Pons (tissue), 1 donor: ENCODE measurements at regions not wholly inside any gene's neighbourhood (a gene's known extent, or its start where the extent isn't known, plus 50 kb on each side); places are given as distances from the start of the nearest gene placed in this dataset.
A peak's percentile ranks its signal among the peaks of the same experiment; 100 is the strongest.

ENCODE experiments used
- DNase-seq: peaks from one replicate; pipeline ENCODE4 v3.0.0-alpha.2; 2016; ENCODE audit warnings: low spot score

DNA sequence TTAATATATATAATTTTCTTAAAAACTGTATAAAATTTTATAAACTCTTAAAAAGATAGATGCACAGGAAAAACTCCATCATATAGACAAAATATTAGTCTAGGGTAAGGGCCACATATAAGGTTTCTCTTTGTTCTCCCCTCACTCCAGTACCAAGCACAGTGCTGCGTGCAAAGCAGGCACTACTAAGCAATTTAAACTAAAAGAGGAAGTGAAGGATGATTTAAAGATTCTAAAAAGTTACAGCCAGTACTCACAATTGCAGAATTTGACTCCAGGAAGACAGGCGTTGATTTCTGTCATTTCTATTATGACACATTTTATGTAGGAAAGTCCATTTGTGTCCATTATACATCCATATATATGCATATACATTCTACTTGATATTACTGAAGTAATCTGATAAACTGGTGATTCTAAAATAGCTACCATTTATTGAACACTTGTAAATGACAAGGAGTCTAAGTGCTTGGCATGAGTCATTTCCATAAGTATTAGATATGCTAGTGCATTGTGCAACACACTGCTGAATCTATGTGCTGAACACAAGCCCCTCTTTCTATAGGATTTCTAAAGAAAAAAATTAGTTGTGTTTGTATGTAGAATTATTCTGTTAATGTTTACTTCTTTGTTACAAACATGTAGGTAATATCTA is 785.5 kb upstream of the ARRDC4 start:
- no peak for DNase-seq

- no peak for DNase-seq
These were observed 783.3 kb upstream of the ARRDC4 start for GRCh38 chr15:97177151-97177577.

DNA sequence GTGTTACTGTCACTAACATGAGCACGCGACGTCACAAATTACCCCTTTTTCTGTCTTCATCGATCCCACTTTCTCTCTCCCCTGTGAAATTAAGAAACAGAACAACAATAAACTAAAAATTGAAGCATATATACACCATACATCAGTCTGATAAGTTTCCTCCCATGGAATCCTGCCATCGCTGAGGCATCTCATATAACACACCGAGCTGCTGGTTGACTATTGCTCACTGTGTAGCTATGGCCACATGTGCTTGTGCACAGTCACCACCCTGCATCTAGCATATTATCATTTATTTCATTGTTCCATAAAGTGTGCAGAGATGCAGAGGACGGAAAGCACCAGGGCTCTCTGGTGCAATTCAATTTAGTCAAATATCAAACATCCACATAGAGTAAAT is 777.9 kb upstream of the ARRDC4 start:
- DNase-seq, result no peak

DNA sequence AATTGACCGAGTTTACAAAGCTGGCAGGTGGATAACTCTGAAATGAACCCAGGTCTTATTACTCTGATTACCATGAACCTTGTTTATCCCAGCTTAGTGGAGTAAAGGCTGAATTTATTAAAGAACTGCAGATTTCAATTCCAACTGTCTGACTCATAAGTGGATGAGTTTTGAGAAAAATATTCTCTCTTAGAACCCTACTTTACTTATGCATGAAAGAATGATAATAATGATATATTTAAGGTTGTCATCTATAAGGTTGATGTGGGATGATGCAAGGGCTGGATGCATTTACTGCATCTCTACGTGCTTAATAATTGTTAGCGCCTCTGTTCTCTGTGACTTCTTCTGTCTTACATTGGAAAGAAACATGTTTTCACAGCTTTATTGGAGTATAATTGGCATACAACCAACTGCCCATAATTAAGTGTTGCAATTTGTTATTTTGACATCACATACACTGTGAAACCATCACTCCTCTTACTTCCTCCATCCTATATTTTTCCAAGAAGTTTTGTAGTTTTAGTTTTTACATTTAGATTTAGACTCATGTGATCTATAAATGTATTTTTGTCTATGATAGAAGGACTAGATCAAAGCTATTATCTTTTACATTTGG is 771.2 kb upstream of the ARRDC4 start:
- no peak for DNase-seq

DNA sequence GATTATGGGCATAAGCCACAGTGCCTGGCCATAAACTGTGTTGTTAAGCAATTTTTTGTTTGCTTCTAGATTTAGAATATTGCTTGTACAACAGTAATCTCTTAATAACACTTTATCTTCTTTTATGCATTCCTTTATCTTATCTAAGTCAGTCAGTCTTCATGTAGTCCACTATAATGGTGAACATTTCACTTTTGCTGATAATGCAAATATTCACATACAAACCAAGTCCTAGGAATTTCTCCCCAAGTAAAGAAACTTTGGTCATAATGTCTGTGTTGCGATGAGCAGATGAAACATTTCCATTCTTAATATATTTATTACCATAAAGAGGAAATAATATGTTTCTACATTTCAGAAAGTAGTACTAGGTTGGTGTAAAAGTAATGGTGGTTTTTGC is 765.8 kb upstream of the ARRDC4 start:
- no peak for DNase-seq

GRCh38 chr15:97196048-97197014 is 764.2 kb upstream of the ARRDC4 start:
- DNase-seq, result no peak

GRCh38 chr15:97199393-97200051 is 761.0 kb upstream of the ARRDC4 start:
- no peak for DNase-seq

- no peak for DNase-seq
These were observed 760.3 kb upstream of the ARRDC4 start for GRCh38 chr15:97200161-97200560.

DNA sequence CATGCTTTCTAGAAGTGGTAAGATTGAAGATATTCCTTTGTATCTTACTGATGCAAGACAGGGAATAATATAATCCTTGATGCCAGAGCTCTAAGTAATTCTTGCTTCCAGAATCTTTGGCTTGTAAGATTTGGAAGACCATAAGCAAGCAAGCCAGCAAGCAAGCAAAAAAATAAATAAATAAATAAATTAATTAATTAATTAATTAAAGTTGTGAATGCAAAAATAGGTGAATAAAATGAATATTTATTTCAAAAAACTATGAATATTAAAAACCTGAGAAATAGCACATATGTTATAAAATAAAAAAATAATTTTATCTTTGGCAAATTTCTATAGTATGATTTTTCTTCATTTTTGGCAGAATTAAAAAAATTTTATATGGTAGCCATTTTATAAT is 750.2 kb upstream of the ARRDC4 start:
- no peak for DNase-seq

GRCh38 chr15:97215629-97216028 is 744.9 kb upstream of the ARRDC4 start:
- DNase-seq, result no peak

GRCh38 chr15:97224191-97224641 is 736.3 kb upstream of the ARRDC4 start:
- no peak for DNase-seq

GRCh38 chr15:97234851-97235610 is 725.5 kb upstream of the ARRDC4 start:
- DNase-seq, result peak; percentile 42

- DNase-seq, result no peak
These were observed 724.9 kb upstream of the ARRDC4 start for GRCh38 chr15:97235611-97235985.

DNA sequence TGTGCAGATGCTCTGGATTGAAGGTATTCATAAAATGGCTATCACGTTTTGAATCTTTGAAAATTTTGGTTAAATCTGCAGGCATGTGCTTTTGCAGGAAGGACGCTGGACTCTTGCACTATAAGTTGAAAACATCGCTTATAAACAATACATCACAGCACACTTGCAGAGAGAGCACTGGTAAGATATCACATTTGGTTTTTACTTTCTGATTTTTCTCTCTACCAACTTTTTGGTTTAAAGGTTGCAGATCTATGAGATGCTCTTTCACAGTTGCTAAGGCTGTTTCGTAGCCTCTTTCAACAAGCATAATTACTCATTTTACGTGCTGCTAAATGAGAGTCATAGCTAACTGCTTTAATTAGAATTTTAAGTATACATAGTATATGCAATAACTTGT is 724.4 kb upstream of the ARRDC4 start:
- no peak for DNase-seq

DNA sequence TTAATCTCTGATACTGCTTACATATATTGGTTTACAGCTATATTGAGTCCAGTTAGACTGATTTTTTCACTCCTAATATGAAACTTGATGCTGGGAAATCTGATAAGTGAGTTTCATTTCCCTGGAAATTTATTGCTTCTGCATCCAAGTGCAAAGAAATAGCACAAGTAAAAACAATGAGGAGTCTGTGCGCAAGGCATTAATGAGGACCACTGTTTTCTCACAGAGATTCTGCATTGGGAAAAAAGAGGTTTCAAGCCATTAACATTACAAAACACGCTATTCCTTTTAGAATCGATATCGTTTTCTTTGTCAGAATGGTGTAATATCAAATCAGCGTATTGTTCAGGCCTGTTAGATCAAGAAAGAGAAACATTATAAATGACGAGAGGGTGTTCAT is 723.3 kb upstream of the ARRDC4 start:
- no peak for DNase-seq

GRCh38 chr15:97248376-97248775 is 712.1 kb upstream of the ARRDC4 start:
- DNase-seq, result no peak

- DNase-seq, result no peak
These were observed 700.6 kb upstream of the ARRDC4 start for GRCh38 chr15:97259943-97260342.

DNA sequence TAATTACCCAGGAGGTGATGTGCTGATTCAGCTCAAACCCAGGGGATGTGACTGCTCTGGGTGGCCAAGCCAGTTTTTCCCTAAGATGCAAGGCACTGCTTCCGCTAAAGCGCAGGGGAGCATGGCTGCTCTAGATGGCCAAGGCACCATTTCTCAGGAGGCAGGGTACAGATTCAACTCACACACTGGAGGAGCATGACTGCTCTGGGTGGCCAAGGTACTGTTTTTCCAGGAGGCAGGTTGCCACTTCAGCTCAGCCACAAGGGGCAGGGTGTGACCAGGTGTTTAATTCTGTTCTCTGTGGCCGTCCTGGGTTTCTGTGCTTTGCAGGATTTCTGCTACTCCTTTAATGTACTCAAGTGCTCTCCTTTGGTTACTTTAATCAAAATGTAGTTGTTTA is 659.3 kb upstream of the ARRDC4 start:
- DNase-seq, result no peak

DNA sequence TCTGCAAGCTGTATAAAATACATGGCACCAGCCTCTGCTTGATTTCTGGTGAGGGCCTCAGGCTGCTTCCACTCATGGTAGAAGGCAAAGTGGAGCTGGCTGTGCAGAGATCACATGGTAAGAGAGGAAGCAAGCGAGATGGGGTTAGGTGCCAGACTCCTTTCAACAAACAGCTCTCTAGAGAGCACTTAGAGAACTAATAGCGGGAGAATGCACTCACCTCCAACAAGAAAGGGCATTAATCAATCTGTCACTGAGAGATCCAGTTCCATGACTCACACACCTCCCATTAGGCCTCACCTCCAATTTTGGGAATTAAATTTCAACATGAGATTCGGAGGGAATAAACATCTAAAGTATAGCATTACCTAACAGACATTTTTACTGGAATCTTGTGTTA is 644.1 kb upstream of the ARRDC4 start:
- no peak for DNase-seq

DNA sequence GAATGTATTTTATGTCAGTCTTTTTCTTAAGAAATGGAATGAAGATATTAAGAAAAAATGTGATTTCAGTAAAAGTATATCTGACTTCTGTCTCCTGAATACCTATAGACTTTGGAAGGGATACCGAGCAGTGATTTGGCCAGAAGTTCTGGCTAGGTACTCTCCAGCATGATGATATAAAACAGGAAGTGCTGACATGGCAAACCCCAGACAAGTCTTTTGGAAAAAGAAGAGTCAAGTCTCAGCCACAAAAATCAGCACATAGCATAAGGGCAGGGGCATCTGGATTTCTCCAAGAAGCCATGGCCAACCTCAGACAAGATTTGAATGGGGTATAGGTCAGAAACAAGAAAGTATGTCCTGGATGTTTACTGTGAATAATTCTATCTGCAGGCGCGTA is 643.3 kb upstream of the ARRDC4 start:
- DNase-seq, result no peak

DNA sequence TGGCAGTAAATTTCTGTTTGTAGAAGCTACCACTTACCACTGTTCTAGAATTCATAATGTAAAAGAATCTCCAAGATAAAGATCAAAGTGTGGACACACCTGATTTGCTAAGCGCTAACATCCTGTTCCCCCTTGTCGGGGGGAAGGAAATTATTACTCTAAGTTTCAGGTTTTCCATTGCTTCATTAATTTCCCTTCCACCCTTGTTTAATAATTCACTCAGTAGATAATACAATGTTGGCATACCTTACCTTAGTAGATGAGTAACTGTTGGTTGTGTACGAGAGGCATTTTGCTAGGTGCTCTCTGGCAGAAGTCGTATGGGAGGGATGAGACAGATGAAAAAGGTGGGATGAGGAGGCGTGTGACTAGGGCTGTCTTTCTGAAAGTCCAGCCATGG is 641.2 kb upstream of the ARRDC4 start:
- no peak for DNase-seq

GRCh38 chr15:97346221-97346620 is 614.3 kb upstream of the ARRDC4 start:
- no peak for DNase-seq
